Brain microvascular endothelial cell (primary cell): ENCODE measurements at regions not wholly inside any gene's neighbourhood (a gene's known extent, or its start where the extent isn't known, plus 50 kb on each side); places are given as distances from the start of the nearest gene placed in this dataset.

ENCODE experiments used
- DNase-seq: peaks from one replicate; pipeline ENCODE4 v3.0.0-alpha.2; 2020
- H3K27ac ChIP-seq: fragments of 250-450 bp; sonication (Bioruptor Pico); 2 replicates; pipeline ENCODE4 v1.5.1; 2020; ENCODE audit warnings: mild to moderate bottlenecking, moderate library complexity
- H3K27me3 ChIP-seq: fragments of 250-450 bp; sonication (Bioruptor Pico); replicated peaks from 2 replicates; pipeline ENCODE4 v1.5.1; 2020; ENCODE audit warnings: mild to moderate bottlenecking
- H3K36me3 ChIP-seq: fragments of 250-450 bp; sonication (Bioruptor Pico); replicated peaks from 2 replicates; pipeline ENCODE4 v1.5.1; 2020; ENCODE audit warnings: mild to moderate bottlenecking
- H3K4me3 ChIP-seq: 2 replicates; pipeline ENCODE4 v1.5.1; 2011; ENCODE audit warnings: low read depth, mild to moderate bottlenecking, control low read depth, low read length, moderate library complexity
- in situ Hi-C: cut with HindIII; loops from 2 replicates; pipeline ENCODE4 v1.10.0; 2017; ENCODE audit warnings: low sequenced_read_pairs, low pct_ligation_motif_present
- TF ChIP-seq, protein P1 (sequence below): IDR thresholded peaks from 2 replicates; pipeline ENCODE4 v1.5.1; 2011; ENCODE audit warnings: low read depth, mild to moderate bottlenecking, moderate library complexity, low read length, control low read depth, inconsistent platforms; ENCODE audit errors: missing control alignments

DNA sequence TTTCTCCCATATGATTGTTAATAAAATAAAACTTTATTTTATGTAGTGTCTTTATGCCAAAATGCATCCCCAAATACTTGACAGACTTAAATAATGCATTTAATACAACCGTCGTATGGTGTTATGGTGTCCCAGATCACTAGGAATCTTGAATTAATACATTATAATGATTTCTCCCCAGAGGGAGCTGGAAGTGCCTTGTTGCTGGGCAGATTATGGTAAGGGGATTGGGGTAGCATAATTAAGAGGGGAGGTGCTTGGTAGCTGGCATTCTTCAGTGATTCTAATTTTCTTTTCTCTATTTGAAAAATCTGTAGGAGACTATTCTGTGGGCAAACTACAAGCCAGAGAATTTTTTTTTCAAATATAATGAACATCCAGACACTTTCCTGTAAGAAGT, 1043.7 kb downstream of the ADGRL2 start:
- Histone ChIP-seq H3K27ac (no peak overlapping the region), H3K27me3 (no peaks in the 10 kb centered on the region), H3K4me3 (no peak overlapping the region), H3K36me3 (no peaks in the 10 kb centered on the region)
- TF ChIP-seq, protein P1, sequence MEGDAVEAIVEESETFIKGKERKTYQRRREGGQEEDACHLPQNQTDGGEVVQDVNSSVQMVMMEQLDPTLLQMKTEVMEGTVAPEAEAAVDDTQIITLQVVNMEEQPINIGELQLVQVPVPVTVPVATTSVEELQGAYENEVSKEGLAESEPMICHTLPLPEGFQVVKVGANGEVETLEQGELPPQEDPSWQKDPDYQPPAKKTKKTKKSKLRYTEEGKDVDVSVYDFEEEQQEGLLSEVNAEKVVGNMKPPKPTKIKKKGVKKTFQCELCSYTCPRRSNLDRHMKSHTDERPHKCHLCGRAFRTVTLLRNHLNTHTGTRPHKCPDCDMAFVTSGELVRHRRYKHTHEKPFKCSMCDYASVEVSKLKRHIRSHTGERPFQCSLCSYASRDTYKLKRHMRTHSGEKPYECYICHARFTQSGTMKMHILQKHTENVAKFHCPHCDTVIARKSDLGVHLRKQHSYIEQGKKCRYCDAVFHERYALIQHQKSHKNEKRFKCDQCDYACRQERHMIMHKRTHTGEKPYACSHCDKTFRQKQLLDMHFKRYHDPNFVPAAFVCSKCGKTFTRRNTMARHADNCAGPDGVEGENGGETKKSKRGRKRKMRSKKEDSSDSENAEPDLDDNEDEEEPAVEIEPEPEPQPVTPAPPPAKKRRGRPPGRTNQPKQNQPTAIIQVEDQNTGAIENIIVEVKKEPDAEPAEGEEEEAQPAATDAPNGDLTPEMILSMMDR: no peak
- no peak for DNase-seq
- in situ Hi-C loops: no loop called here

DNA sequence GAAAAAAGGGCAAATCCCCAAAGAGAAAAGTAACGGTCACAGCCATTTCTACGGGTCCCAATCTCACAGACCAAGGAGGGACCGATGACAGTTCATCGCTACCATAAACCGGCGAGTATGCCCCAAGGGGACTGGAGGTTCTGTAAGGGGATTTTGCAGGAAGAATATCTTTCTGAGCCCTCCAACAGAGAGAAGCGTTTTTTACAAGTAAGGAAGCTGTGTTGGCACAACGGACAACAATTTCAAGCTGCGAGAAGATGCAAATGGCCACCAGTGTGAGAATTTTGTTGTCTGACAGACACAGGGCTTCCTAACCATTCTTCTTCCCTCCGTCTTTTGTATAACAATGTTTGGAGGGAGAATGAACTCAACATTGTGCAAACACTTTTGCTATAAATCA, 1043.1 kb downstream of the ADGRL2 start:
- Histone ChIP-seq H3K36me3 (no peaks in the 10 kb centered on the region), H3K27ac (no peak overlapping the region), H3K4me3 (no peak overlapping the region), H3K27me3 (no peaks in the 10 kb centered on the region)
- in situ Hi-C loops: no loop called here
- TF ChIP-seq, protein P1: no peak
- no peak for DNase-seq

DNA sequence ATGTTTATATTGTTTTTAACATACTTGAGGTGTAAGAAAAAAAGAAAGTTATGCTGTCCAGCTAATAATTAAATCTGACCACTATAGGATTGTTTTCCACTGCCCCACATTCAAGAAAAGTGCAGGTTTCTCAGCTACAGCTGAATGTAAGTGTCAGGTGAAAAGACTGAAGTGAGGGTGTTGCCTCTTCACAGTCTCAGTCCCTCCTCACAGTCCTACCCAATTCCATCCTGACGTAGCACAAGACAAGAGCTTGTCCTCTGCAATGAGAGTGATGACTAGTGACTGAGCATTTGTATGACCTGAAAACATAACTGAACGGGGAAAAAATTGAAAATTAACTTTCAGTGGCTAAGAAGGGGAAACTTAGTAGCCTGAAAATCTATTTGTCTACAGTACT, 1039.5 kb downstream of the ADGRL2 start:
- DNase-seq: no peak
- H3K27ac ChIP-seq: no peak overlapping the region
- in situ Hi-C loops: no loop called here
- H3K4me3 ChIP-seq: no peak overlapping the region
- no peaks in the 10 kb centered on the region for H3K27me3 ChIP-seq
- H3K36me3 ChIP-seq: no peaks in the 10 kb centered on the region
- TF ChIP-seq, protein P1: no peak

DNA sequence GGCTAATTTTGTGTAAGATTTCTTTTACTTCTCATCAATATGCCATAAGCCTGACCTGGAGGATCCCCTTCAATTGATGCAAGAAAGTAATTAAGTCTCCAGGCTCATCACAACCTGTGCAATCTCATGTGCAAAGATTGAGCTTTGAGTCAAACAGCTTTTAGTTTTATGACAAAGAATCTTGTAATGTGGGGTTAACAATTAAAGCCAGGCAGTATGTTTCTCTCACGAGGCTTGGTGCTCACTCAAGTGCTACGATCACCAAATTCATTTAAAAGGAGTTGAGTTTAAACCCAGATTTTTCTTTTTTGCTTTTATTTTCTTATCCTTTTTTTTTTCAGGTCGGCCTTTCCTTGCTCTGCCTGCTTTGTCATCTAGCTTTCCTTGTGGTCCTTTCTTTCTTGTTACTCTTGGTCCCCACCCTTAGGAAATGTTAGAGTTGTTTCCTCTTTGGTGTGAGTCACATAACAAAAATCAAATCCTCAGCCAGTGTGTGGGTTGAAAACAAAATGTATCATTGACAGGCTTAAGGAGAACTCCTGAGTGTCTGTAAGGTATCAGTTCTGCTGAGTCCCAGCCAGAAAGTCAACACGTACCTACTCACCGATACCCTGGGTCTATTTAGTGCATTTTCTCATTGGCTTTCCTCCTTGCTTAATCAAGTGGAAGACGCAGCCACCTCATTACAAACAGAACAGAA, 1037.2 kb downstream of the ADGRL2 start:
- H3K27me3 ChIP-seq: no peaks in the 10 kb centered on the region
- peak; percentile 20 for DNase-seq
- TF ChIP-seq, protein P1: no peak
- no peaks in the 10 kb centered on the region for H3K36me3 ChIP-seq
- no peak overlapping the region for H3K4me3 ChIP-seq
- in situ Hi-C loops: no loop called here
- no peak overlapping the region for H3K27ac ChIP-seq

GRCh38 chr1:82836973-82837680, 1036.4 kb downstream of the ADGRL2 start:
- Histone ChIP-seq H3K4me3 (no peak overlapping the region), H3K36me3 (no peaks in the 10 kb centered on the region), H3K27ac (no peak overlapping the region), H3K27me3 (no peaks in the 10 kb centered on the region)
- TF ChIP-seq, protein P1: no peak
- in situ Hi-C loops: no loop called here
- no peak for DNase-seq
